H9 (cell line): ENCODE measurements at regions not wholly inside any gene's neighbourhood (a gene's known extent, or its start where the extent isn't known, plus 50 kb on each side); places are given as distances from the start of the nearest gene placed in this dataset.

ENCODE experiments used
- DNase-seq: peaks from one replicate; pipeline ENCODE4 v3.0.0-alpha.2; 2017
- H2AFZ ChIP-seq: one replicate; pipeline ENCODE4 v1.6.1; 2013; ENCODE audit warnings: mild to moderate bottlenecking, low read length, control low read depth, moderate library complexity
- H2AK5ac ChIP-seq: 2 replicates; pipeline ENCODE4 v1.6.1; 2013; ENCODE audit warnings: low read length, control low read depth, mixed read lengths; ENCODE audit not compliant: insufficient read length
- H2BK120ac ChIP-seq: one replicate; pipeline ENCODE4 v1.6.1; 2013; ENCODE audit warnings: low read depth, mild to moderate bottlenecking, low read length, control low read depth, inconsistent platforms; ENCODE audit not compliant: poor library complexity, severe bottlenecking
- H2BK12ac ChIP-seq: 2 replicates; pipeline ENCODE4 v1.6.1; 2013; ENCODE audit warnings: low read length, control low read depth, mixed read lengths, low read depth; ENCODE audit not compliant: insufficient read length
- H2BK15ac ChIP-seq: 2 replicates; pipeline ENCODE4 v1.6.1; 2013; ENCODE audit warnings: low read depth, low read length, control low read depth
- H2BK20ac ChIP-seq: one replicate; pipeline ENCODE4 v1.6.1; 2013; ENCODE audit warnings: low read depth, mild to moderate bottlenecking, low read length, control low read depth, inconsistent platforms; ENCODE audit not compliant: poor library complexity, severe bottlenecking
- H2BK5ac ChIP-seq: 2 replicates; pipeline ENCODE4 v1.6.1; 2013; ENCODE audit warnings: low read length, control low read depth, mixed read lengths; ENCODE audit not compliant: insufficient read length
- H3K14ac ChIP-seq: 2 replicates; pipeline ENCODE4 v1.6.1; 2013; ENCODE audit warnings: low read length, control low read depth; ENCODE audit not compliant: insufficient read depth
- H3K18ac ChIP-seq: 2 replicates; pipeline ENCODE4 v1.6.1; 2013; ENCODE audit warnings: low read depth, mild to moderate bottlenecking, mixed read lengths, low read length, control low read depth; ENCODE audit not compliant: insufficient read length
- H3K23ac ChIP-seq: 2 replicates; pipeline ENCODE4 v1.6.1; 2013; ENCODE audit warnings: low read length, control low read depth, mixed read lengths, low read depth; ENCODE audit not compliant: insufficient read length
- H3K23me2 ChIP-seq: 2 replicates; pipeline ENCODE4 v1.6.1; 2013; ENCODE audit warnings: low read depth, mild to moderate bottlenecking, mixed read lengths, low read length, control low read depth; ENCODE audit not compliant: insufficient read length, poor library complexity, severe bottlenecking
- H3K27ac ChIP-seq: 2 replicates; pipeline ENCODE4 v1.5.1; 2013; ENCODE audit warnings: low read length, control low read depth, mixed read lengths, low read depth; ENCODE audit not compliant: insufficient read length
- H3K27me3 ChIP-seq: 2 replicates; pipeline ENCODE4 v1.6.1; 2013; ENCODE audit warnings: low read length, control low read depth, inconsistent platforms; ENCODE audit not compliant: insufficient read depth
- H3K4ac ChIP-seq: 2 replicates; pipeline ENCODE4 v1.6.1; 2013; ENCODE audit warnings: low read depth, mild to moderate bottlenecking, control low read depth, inconsistent platforms, low read length, moderate library complexity
- H3K4me1 ChIP-seq: 2 replicates; pipeline ENCODE4 v1.6.1; 2013; ENCODE audit warnings: low read length, control low read depth, inconsistent platforms; ENCODE audit not compliant: insufficient read depth
- H3K4me2 ChIP-seq: 2 replicates; pipeline ENCODE4 v1.6.1; 2013; ENCODE audit warnings: low read length, control low read depth, mixed read lengths; ENCODE audit not compliant: insufficient read length, insufficient read depth
- H3K56ac ChIP-seq: 2 replicates; pipeline ENCODE4 v1.6.1; 2013; ENCODE audit warnings: low read depth, mild to moderate bottlenecking, mixed read lengths, low read length, control low read depth; ENCODE audit not compliant: insufficient read length
- H3K79me1 ChIP-seq: 2 replicates; pipeline ENCODE4 v1.6.1; 2013; ENCODE audit warnings: low read depth, mild to moderate bottlenecking, moderate library complexity, low read length, control low read depth, inconsistent platforms; ENCODE audit not compliant: insufficient read depth, poor library complexity, severe bottlenecking
- H3K79me2 ChIP-seq: 2 replicates; pipeline ENCODE4 v1.6.1; 2013; ENCODE audit warnings: low read length, control low read depth, inconsistent platforms; ENCODE audit not compliant: insufficient read depth
- H3K9ac ChIP-seq: 2 replicates; pipeline ENCODE4 v1.6.1; 2013; ENCODE audit warnings: low read length, control low read depth, mixed read lengths; ENCODE audit not compliant: insufficient read length; ENCODE audit errors: extremely low read depth
- H3K9me3 ChIP-seq: one replicate; pipeline ENCODE4 v1.6.1; 2013; ENCODE audit warnings: low read depth, low read length, inconsistent platforms; ENCODE audit not compliant: control insufficient read depth
- H3T11ph ChIP-seq: one replicate; pipeline ENCODE4 v1.6.1; 2013; ENCODE audit warnings: mild to moderate bottlenecking, low read length, control low read depth, inconsistent platforms
- H4K20me1 ChIP-seq: one replicate; pipeline ENCODE4 v1.6.1; 2013; ENCODE audit not compliant: control insufficient read depth, insufficient read length, insufficient read depth
- H4K5ac ChIP-seq: 2 replicates; pipeline ENCODE4 v1.6.1; 2013; ENCODE audit warnings: low read depth, mild to moderate bottlenecking, mixed read lengths, low read length, control low read depth; ENCODE audit not compliant: insufficient read length
- H4K8ac ChIP-seq: replicated peaks from 2 replicates; pipeline ENCODE4 v1.6.1; 2013; ENCODE audit warnings: low read length, control low read depth, mixed read lengths, low read depth; ENCODE audit not compliant: insufficient read length
- H4K91ac ChIP-seq: 2 replicates; pipeline ENCODE4 v1.6.1; 2013; ENCODE audit warnings: low read depth, mild to moderate bottlenecking, moderate library complexity, mixed read lengths, low read length, control low read depth; ENCODE audit not compliant: insufficient read length
- H3K27ac Mint-ChIP-seq, 3 experiments: 2 replicates in 2 of 3; 3 replicates in 1 of 3; pipeline ENCODE4 v1.8.0; 2020 to 2021; ENCODE audit warnings: mixed read lengths in 3 of 3, mild to moderate bottlenecking in 1 of 3, moderate library complexity in 1 of 3
- H3K27me3 Mint-ChIP-seq: 2 replicates; pipeline ENCODE4 v1.8.0; 2021; ENCODE audit warnings: low read depth, mild to moderate bottlenecking, moderate library complexity, mixed read lengths
- H3K36me3 Mint-ChIP-seq, 3 experiments: 2 replicates in 2 of 3; 3 replicates in 1 of 3; pipeline ENCODE4 v1.8.0; 2020 to 2021; ENCODE audit warnings: low read depth in 3 of 3, mixed read lengths in 3 of 3; ENCODE audit not compliant: insufficient read depth in 1 of 3
- H3K4me1 Mint-ChIP-seq, 2 experiments: 2 replicates each; pipeline ENCODE4 v1.8.0; 2020; ENCODE audit warnings: mixed read lengths in 2 of 2
- H3K4me3 Mint-ChIP-seq, 2 experiments: 2 replicates in 1 of 2; 3 replicates in 1 of 2; pipeline ENCODE4 v1.8.0; 2020 to 2021; ENCODE audit warnings: mild to moderate bottlenecking in 2 of 2, mixed read lengths in 2 of 2, moderate library complexity in 1 of 2
- H3K9me3 Mint-ChIP-seq, 2 experiments: 2 replicates in 1 of 2; 3 replicates in 1 of 2; pipeline ENCODE4 v1.8.0; 2020; ENCODE audit warnings: mild to moderate bottlenecking in 2 of 2, mixed read lengths in 2 of 2, moderate library complexity in 1 of 2
- CTCF ChIP-seq: fragments of 200-600 bp; sonication (generic); conservative IDR thresholded peaks from 3 replicates; pipeline ENCODE4 v1.8.0; 2021; ENCODE audit warnings: antibody characterized with exemption, mild to moderate bottlenecking
- WGBS: extraction: QIAGEN DNeasy Blood & Tissue Kit; methylation state at CpG from one replicate; pipeline ENCODE4 v1.1.7; 2013; ENCODE audit warnings: missing lambda C conversion rate, low lambda C conversion rate, mixed read lengths; ENCODE audit not compliant: insufficient read length; ENCODE audit errors: extremely low coverage; 5-methylcytosine and 5-hydroxymethylcytosine counted together

- H2BK15ac ChIP-seq: no peak overlapping the region
- H3T11ph ChIP-seq: no peak overlapping the region
- WGBS: no CpG with 5 or more reads among the region's 1 CpG
Measured at GRCh38 chr14:28626780-28627179, 139.8 kb upstream of the FOXG1 start.

More at GRCh38 chr14:28626780-28627179, 139.8 kb upstream of the FOXG1 start:
- Histone ChIP-seq H2AK5ac (no peak overlapping the region), H3K9ac (no peak overlapping the region), H3K18ac (no peak overlapping the region), H3K27ac (no peak overlapping the region), H3K4me1 (no peaks in the 10 kb centered on the region), H2AFZ (no peak overlapping the region), H4K5ac (no peak overlapping the region), H3K23me2 (no peaks in the 10 kb centered on the region), H3K56ac (no peak overlapping the region), H3K23ac (no peak overlapping the region), H3K4me2 (no peak overlapping the region), H2BK12ac (no peak overlapping the region), H4K20me1 (no peaks in the 10 kb centered on the region), H3K9me3 (no peaks in the 10 kb centered on the region), H2BK20ac (no peak overlapping the region), H2BK5ac (no peak overlapping the region), H3K79me1 (no peaks in the 10 kb centered on the region), H3K79me2 (no peaks in the 10 kb centered on the region), H3K27me3 (no peaks in the 10 kb centered on the region), H4K91ac (no peak overlapping the region), H4K8ac (no peak overlapping the region), H2BK120ac (no peak overlapping the region), H3K14ac (no peak overlapping the region), H3K4ac (no peak overlapping the region)
- Mint-ChIP-seq H3K36me3 (peaks cover 0 to 5% (median 0%) of the 10 kb centered on the region in 3 experiments; a peak in 2 of 7 replicates), H3K9me3 (peaks cover 7 to 8% of the 10 kb centered on the region in 2 experiments; a peak in 4 of 5 replicates), H3K4me1 (no peaks in the 10 kb centered on the region), H3K27ac (no peak overlapping the region), H3K4me3 (no peak overlapping the region), H3K27me3 (no peaks in the 10 kb centered on the region; the same call in 1 of the 2 replicates)
- no peak for DNase-seq
- TF ChIP-seq CTCF: no peak
